ENCODE measurements at regions not wholly inside any gene's neighbourhood (a gene's known extent, or its start where the extent isn't known, plus 50 kb on each side); places are given as distances from the start of the nearest gene placed in this dataset.
A peak's percentile ranks its signal among the peaks of the same experiment; 100 is the strongest.

DNA sequence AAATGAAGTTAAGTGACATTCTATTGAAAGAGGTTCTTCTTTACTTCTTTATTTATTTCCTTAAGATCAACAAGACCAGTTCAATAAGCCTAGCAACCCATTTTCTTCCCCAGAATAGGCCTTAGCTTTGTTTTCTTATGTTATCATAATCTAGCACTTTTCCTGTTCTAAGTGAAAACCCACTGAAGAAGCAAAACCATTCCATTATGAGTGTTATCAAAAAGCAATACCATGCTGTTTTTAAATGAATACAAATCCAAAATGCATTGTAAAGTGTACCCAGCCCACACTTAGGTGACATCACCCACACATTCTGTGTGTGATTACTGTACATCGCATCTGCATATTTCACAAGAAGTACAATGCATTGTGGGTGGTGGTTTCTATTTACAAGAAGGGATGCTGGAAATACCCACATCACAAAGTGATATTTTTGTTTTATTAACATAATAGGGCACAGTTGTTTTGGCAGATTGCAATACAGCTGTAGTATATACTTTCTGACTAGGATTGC lies 679.5 kb downstream of the KCNJ3 start:
- Histone ChIP-seq H3K9me3 (ENCODE audit: control insufficient read depth, low read length) (no peaks in the 10 kb centered on the region), H3K27ac (ENCODE audit: low read depth, low read length) (no peak overlapping the region), H3K9ac (ENCODE audit: extremely low read depth, low read length, poor library complexity, severe bottlenecking) (no peak overlapping the region), H3K4me3 (ENCODE audit: low read length) (no peak overlapping the region), H3K4me1 (ENCODE audit: control insufficient read depth, insufficient read depth, low read length) (no peaks in the 10 kb centered on the region), H3K27me3 (ENCODE audit: control insufficient read depth, insufficient read depth, low read length, poor library complexity, severe bottlenecking) (no peaks in the 10 kb centered on the region), H3K36me3 (ENCODE audit: control insufficient read depth, insufficient read depth, low read length) (no peaks in the 10 kb centered on the region)
- DNase-seq = no peak
- Mint-ChIP-seq H3K27me3 (ENCODE audit: insufficient read depth) (no peaks in the 10 kb centered on the region), H3K36me3 (ENCODE audit: low read depth) (no peaks in the 10 kb centered on the region), H3K9me3 (no peaks in the 10 kb centered on the region), H3K4me3 (no peak overlapping the region), H3K27ac (no peak overlapping the region), H3K4me1 (no peaks in the 10 kb centered on the region)
- TF ChIP-seq, protein P1, sequence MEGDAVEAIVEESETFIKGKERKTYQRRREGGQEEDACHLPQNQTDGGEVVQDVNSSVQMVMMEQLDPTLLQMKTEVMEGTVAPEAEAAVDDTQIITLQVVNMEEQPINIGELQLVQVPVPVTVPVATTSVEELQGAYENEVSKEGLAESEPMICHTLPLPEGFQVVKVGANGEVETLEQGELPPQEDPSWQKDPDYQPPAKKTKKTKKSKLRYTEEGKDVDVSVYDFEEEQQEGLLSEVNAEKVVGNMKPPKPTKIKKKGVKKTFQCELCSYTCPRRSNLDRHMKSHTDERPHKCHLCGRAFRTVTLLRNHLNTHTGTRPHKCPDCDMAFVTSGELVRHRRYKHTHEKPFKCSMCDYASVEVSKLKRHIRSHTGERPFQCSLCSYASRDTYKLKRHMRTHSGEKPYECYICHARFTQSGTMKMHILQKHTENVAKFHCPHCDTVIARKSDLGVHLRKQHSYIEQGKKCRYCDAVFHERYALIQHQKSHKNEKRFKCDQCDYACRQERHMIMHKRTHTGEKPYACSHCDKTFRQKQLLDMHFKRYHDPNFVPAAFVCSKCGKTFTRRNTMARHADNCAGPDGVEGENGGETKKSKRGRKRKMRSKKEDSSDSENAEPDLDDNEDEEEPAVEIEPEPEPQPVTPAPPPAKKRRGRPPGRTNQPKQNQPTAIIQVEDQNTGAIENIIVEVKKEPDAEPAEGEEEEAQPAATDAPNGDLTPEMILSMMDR (conservative IDR thresholded peaks at IDR 0.05) = no peak
- WGBS, 2 experiments (ENCODE audit: insufficient coverage in 1 of 2, insufficient read length in 1 of 2) = 100% methylated on average over 1 of the region's 1 CpG; no CpG with 5 or more reads in 1 of the 2 experiments

DNA sequence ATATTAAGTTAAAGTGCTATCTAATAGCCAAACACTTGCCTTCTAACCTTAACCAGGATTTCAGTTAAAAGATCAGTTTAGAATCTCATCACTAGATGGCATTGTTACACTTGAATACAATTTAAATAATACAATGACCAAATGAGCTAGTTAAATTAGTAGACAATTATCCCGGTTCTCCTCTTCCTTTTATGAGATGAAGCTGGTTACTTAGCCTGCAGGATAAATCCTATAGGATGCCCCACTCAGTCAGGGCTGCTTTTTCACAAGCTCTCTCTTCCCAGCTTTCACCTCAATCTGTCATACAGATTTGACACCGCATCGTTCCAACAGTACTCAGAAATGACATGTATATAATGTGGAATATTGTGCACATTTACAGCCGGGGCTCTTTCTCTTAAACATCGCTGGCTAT lies 678.8 kb downstream of the KCNJ3 start:
- no peaks in the 10 kb centered on the region for H3K27me3 Mint-ChIP-seq (ENCODE audit: insufficient read depth)
- WGBS, 2 experiments (ENCODE audit: insufficient coverage in 1 of 2, insufficient read length in 1 of 2) = 83 to 87% methylated on average over 4 to 5 of the region's 5 CpGs
- no peak overlapping the region for H3K4me3 Mint-ChIP-seq
- TF ChIP-seq, protein P1 (conservative IDR thresholded peaks at IDR 0.05) = peak; percentile 73
- H3K9me3 ChIP-seq (ENCODE audit: control insufficient read depth, low read length) = no peaks in the 10 kb centered on the region
- H3K27me3 ChIP-seq (ENCODE audit: control insufficient read depth, insufficient read depth, low read length, poor library complexity, severe bottlenecking) = no peaks in the 10 kb centered on the region
- H3K27ac Mint-ChIP-seq = no peak overlapping the region
- no peak overlapping the region for H3K9ac ChIP-seq (ENCODE audit: extremely low read depth, low read length, poor library complexity, severe bottlenecking)
- H3K9me3 Mint-ChIP-seq = no peaks in the 10 kb centered on the region
- H3K36me3 Mint-ChIP-seq (ENCODE audit: low read depth) = no peaks in the 10 kb centered on the region
- H3K4me1 ChIP-seq (ENCODE audit: control insufficient read depth, insufficient read depth, low read length) = no peaks in the 10 kb centered on the region
- no peak overlapping the region for H3K27ac ChIP-seq (ENCODE audit: low read depth, low read length)
- H3K36me3 ChIP-seq (ENCODE audit: control insufficient read depth, insufficient read depth, low read length) = no peaks in the 10 kb centered on the region
- H3K4me1 Mint-ChIP-seq = no peaks in the 10 kb centered on the region
- no peak overlapping the region for H3K4me3 ChIP-seq (ENCODE audit: low read length)
- no peak for DNase-seq

DNA sequence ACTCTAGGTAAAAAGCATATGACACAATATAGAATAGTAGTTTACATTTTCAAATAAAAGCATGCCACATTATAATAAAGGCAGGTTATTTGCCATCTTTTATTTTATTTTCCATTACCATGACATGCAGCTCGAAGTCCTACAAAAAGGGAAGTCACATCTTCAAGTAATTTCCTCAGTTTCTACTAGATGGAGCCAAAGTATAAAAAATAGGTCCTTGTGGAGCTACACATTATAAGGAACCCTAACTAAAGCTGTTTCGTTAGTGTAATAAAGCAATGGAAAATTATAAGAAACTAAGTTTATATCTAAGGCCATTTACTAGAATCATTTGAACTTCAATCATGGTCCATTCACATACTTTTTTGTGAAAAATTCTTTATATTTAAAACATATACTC lies 674.5 kb downstream of the KCNJ3 start:
- no peaks in the 10 kb centered on the region for H3K36me3 ChIP-seq (ENCODE audit: control insufficient read depth, insufficient read depth, low read length)
- no peak overlapping the region for H3K27ac ChIP-seq (ENCODE audit: low read depth, low read length)
- H3K36me3 Mint-ChIP-seq (ENCODE audit: low read depth) = no peaks in the 10 kb centered on the region
- no peak overlapping the region for H3K4me3 ChIP-seq (ENCODE audit: low read length)
- no peaks in the 10 kb centered on the region for H3K4me1 Mint-ChIP-seq
- no peaks in the 10 kb centered on the region for H3K27me3 ChIP-seq (ENCODE audit: control insufficient read depth, insufficient read depth, low read length, poor library complexity, severe bottlenecking)
- no peaks in the 10 kb centered on the region for H3K4me1 ChIP-seq (ENCODE audit: control insufficient read depth, insufficient read depth, low read length)
- no peak for DNase-seq
- H3K4me3 Mint-ChIP-seq = no peak overlapping the region
- H3K9me3 Mint-ChIP-seq = no peaks in the 10 kb centered on the region
- H3K27ac Mint-ChIP-seq = no peak overlapping the region
- no peaks in the 10 kb centered on the region for H3K27me3 Mint-ChIP-seq (ENCODE audit: insufficient read depth)
- no peaks in the 10 kb centered on the region for H3K9me3 ChIP-seq (ENCODE audit: control insufficient read depth, low read length)
- TF ChIP-seq, protein P1 (conservative IDR thresholded peaks at IDR 0.05) = peak; percentile 74
- WGBS, 2 experiments (ENCODE audit: insufficient coverage in 1 of 2, insufficient read length in 1 of 2) = 80 to 94% methylated on average over 1 of the region's 2 CpGs
- no peak overlapping the region for H3K9ac ChIP-seq (ENCODE audit: extremely low read depth, low read length, poor library complexity, severe bottlenecking)

All from endodermal cell (in vitro differentiated cells).